ENCODE measurements at regions not wholly inside any gene's neighbourhood (a gene's known extent, or its start where the extent isn't known, plus 50 kb on each side); places are given as distances from the start of the nearest gene placed in this dataset.

GRCh38 chr2:113370478-113371091, 66.9 kb upstream of the ZNG1B start:
- TF ChIP-seq, protein P1, sequence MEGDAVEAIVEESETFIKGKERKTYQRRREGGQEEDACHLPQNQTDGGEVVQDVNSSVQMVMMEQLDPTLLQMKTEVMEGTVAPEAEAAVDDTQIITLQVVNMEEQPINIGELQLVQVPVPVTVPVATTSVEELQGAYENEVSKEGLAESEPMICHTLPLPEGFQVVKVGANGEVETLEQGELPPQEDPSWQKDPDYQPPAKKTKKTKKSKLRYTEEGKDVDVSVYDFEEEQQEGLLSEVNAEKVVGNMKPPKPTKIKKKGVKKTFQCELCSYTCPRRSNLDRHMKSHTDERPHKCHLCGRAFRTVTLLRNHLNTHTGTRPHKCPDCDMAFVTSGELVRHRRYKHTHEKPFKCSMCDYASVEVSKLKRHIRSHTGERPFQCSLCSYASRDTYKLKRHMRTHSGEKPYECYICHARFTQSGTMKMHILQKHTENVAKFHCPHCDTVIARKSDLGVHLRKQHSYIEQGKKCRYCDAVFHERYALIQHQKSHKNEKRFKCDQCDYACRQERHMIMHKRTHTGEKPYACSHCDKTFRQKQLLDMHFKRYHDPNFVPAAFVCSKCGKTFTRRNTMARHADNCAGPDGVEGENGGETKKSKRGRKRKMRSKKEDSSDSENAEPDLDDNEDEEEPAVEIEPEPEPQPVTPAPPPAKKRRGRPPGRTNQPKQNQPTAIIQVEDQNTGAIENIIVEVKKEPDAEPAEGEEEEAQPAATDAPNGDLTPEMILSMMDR (IDR thresholded peaks at IDR 0.05) = peak; percentile 57
- no peak for TF ChIP-seq EZH2 (IDR thresholded peaks at IDR 0.05; ENCODE audit: borderline replicate concordance, insufficient read depth, low read depth, low read length, poor library complexity, severe bottlenecking)
